ENCODE measurements at regions not wholly inside any gene's neighbourhood (a gene's known extent, or its start where the extent isn't known, plus 50 kb on each side); places are given as distances from the start of the nearest gene placed in this dataset.
A peak's percentile ranks its signal among the peaks of the same experiment; 100 is the strongest.
"Not testable (repeated sequence)": the region's sequence is repeated elsewhere in the genome, so short reads cannot be mapped to it uniquely, and the experiment has no call there.

DNA sequence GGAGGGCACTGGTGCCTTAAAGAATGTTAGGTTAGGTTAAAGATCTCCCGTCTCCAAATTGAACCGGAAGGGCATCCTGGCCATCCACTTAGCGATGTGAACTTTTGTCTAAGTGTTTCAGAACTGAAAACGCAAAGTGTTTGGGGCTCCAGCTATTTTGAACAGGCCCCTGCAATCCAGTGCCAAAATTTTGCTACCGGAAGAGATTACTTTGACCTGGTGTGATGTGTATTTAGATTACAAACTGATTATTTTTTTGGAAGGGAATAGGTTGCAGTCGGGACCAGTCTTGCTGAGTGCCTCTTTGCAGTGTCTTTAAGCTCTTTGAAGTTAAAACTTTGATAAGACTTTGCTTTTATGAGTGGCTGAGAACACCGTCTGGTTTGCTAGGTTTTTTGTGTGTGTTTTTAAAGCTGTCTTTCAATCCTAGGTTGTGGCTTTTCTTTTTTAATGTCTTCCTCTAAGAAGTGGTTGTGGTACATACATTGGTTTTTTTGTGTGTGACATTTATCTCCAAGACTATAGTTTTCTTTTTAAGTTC is 179.6 kb downstream of the OR4M2 start:
- H3K4me1 Mint-ChIP-seq (ENCODE audit: low read depth), result peaks cover 22% of the 10 kb centered on the region
- H3K36me3 Mint-ChIP-seq, result no peaks in the 10 kb centered on the region
- H3K4me3 Mint-ChIP-seq, result no peak overlapping the region
- no peaks in the 10 kb centered on the region for H3K9me3 Mint-ChIP-seq
- peak overlapping the region; percentile 69 for H3K27ac Mint-ChIP-seq
- intact Hi-C loops (cut with micrococcal nuclease), result no loop called here
- ChIA-PET POLR2A (no interaction called here), CTCF (interaction anchor here (1.3 kb wide), 1 partner anchor 1904 kb away, joined by 3 read pairs; no protein-coding TSS in a partner anchor)
- DNase-seq, result no peak
- H3K27me3 Mint-ChIP-seq, result no peaks in the 10 kb centered on the region

GRCh38 chr15:22262613-22263020 is 182.3 kb downstream of the OR4M2 start:
- POLR2A ChIA-PET, result no interaction called here
- CTCF ChIA-PET, result no interaction called here
- Mint-ChIP-seq H3K27ac (no peak overlapping the region), H3K36me3 (no peaks in the 10 kb centered on the region), H3K4me1 (ENCODE audit: low read depth) (peaks cover 21% of the 10 kb centered on the region), H3K4me3 (no peak overlapping the region), H3K9me3 (no peaks in the 10 kb centered on the region), H3K27me3 (no peaks in the 10 kb centered on the region)
- DNase-seq, result peak; percentile 64
- intact Hi-C loops (cut with micrococcal nuclease), result no loop called here

DNA sequence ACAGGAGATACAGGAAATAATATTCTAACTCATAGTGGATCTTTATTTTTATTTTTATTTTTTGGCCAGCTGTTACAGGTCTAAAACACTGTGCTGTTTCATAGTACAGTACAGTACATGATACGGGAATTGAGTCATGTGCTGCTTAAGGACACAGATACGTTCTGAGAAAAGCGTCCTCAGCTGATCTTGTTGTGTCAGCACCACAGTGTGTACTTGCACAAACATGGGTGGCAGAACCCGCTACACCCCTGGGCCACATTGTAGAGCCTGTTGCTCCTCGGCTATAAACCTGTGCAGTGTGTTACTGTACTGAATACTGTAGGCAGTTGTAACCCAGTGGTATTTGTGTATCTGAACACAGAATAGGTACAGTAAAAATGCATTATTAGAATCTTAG is 183.4 kb downstream of the OR4M2 start:
- Mint-ChIP-seq H3K27ac (no peak overlapping the region), H3K4me3 (no peak overlapping the region), H3K9me3 (no peaks in the 10 kb centered on the region), H3K27me3 (no peaks in the 10 kb centered on the region), H3K36me3 (no peaks in the 10 kb centered on the region), H3K4me1 (ENCODE audit: low read depth) (peaks cover 21% of the 10 kb centered on the region)
- ChIA-PET CTCF (interaction anchor here (1.1 to 1.8 kb wide), 2 partner anchors 39 to 1908 kb away, joined by 3 to 6 read pairs; no protein-coding TSS in a partner anchor), POLR2A (no interaction called here)
- intact Hi-C loops (cut with micrococcal nuclease), result loop anchor here (1.0 to 2.0 kb wide), 2 partner anchors 9 to 19 kb away; no protein-coding TSS in a partner anchor
- peak; percentile 45 for DNase-seq

DNA sequence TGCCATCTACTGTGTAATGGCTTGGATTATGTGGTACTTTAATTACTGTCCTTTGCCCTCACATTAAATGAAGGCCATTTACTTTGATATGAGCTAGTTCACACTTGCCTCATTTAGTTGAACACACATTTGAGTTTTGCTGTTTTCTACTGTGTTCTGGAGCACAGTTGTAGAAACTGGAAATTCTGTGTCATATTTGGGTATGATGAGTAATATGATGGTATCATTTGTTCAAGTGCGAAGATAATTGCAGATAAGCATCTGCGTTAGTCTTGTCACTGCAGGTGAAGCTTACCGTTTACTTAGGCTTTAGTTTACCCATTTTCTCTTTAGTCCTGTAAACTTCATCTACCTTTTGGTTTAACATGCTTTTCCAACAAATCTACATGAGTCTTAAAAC is 183.9 kb downstream of the OR4M2 start:
- CTCF ChIA-PET, result interaction anchor here (1.1 to 1.8 kb wide), 2 partner anchors 40 to 1908 kb away, joined by 3 to 6 read pairs; no protein-coding TSS in a partner anchor
- intact Hi-C loops (cut with micrococcal nuclease), result loop anchor here (1.0 to 2.0 kb wide), 2 partner anchors 10 to 19 kb away; no protein-coding TSS in a partner anchor
- POLR2A ChIA-PET, result not testable (repeated sequence)

DNA sequence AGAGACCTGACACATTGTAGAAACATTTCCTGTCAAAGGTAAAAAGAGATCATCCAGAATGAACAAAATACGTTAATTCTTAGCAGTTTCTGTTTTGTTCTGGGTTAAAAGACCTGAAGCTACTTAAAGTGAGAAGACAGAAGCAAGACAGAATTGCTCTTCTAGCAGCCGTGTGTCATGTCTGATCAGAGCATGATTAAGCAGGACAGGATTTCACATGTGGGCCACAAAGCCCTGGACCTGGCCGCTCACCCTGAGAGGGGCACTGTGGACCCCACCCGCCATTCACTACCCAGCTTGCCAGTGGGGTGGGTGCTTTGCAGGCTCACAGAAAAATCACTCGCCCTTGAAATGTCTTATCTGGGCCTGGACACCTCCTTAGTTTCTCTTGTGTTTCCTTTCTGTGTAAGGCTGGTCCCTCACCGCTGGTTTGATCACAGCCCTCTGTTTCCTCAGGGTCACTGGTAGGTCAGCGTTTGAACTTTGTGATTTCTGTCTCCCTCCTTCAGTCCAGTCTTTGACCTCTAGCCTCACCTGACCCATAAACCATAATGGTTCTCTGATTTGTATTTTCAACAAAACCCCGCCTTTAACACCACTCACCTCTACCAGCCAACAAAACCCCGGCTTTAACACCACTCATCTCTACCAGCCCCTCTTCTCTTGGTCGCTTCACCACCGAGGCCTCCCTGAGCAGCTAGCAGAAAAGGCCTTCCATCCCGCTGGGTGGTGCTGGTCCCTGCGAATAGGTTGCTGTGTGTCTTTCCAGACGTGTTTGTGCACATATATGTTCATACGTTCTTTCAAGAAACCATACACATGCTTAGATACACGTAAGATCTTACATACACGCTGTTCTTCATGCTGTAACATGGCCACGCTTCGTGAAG is 185.0 kb downstream of the OR4M2 start:
- POLR2A ChIA-PET, result no interaction called here
- Mint-ChIP-seq H3K4me3 (no peak overlapping the region), H3K36me3 (no peaks in the 10 kb centered on the region), H3K27ac (no peak overlapping the region), H3K4me1 (ENCODE audit: low read depth) (peaks cover 11% of the 10 kb centered on the region), H3K9me3 (no peaks in the 10 kb centered on the region), H3K27me3 (no peaks in the 10 kb centered on the region)
- CTCF ChIA-PET, result interaction anchor here (1.8 kb wide), 1 partner anchor 1909 kb away, joined by 6 read pairs; no protein-coding TSS in a partner anchor
- intact Hi-C loops (cut with micrococcal nuclease), result loop anchor here (2.0 kb wide), 1 partner anchor 18 kb away; no protein-coding TSS in a partner anchor
- peak; percentile 50 for DNase-seq

More for the DNA sequence above, 183.9 kb downstream of the OR4M2 start:
- not testable (repeated sequence) for H3K27ac Mint-ChIP-seq, H3K4me3 Mint-ChIP-seq, H3K27me3 Mint-ChIP-seq, H3K36me3 Mint-ChIP-seq, DNase-seq, H3K9me3 Mint-ChIP-seq
- peaks cover 21% of the 10 kb centered on the region for H3K4me1 Mint-ChIP-seq (ENCODE audit: low read depth)

DNA sequence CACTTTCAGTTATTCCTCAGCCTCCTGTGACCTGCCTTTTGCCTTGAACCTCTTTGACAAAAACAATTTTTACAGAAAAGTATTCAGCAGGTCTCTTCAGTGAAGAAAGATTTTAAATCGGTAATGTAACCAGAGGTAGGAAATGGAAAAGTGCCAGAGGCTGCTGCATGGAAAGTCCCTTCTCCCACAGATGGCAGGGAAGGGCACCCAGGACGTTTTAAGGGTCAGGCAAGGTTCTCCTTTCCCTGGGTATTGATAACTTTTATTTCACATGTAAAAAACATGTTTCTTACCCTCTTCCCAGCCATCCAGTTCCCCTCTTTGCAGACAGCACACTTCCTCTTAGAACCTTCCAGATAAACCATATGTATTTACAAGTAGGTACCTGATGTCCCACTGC is 185.6 kb downstream of the OR4M2 start:
- Mint-ChIP-seq H3K27ac (no peak overlapping the region), H3K4me3 (no peak overlapping the region), H3K9me3 (no peaks in the 10 kb centered on the region), H3K4me1 (ENCODE audit: low read depth) (peaks cover 5% of the 10 kb centered on the region), H3K27me3 (no peaks in the 10 kb centered on the region), H3K36me3 (no peaks in the 10 kb centered on the region)
- ChIA-PET CTCF (no interaction called here), POLR2A (no interaction called here)
- intact Hi-C loops (cut with micrococcal nuclease), result loop anchor here (2.0 kb wide), 1 partner anchor 17 kb away; no protein-coding TSS in a partner anchor
- DNase-seq, result no peak

DNA sequence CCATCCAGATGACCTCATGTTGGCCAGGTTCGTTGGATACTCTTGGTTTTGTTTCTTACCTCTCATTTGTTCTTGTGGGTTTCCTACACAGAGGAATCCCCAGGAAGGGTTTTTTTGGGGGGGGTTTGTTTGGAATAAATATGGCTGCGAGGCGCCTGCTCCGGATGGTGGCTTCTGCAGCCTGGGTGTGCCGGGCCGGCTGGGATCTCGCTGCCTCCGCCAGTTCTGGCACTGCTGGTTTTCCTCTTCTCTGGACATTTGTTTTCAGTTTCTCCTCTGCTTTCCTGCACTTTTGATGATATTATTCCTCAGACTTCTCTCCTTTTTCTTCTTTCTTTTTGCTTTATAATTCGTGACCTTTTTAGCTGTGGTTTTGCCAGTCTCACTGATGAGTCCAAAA is 187.4 kb downstream of the OR4M2 start:
- no peak for DNase-seq
- Mint-ChIP-seq H3K27ac (no peak overlapping the region), H3K27me3 (no peaks in the 10 kb centered on the region), H3K36me3 (no peaks in the 10 kb centered on the region), H3K9me3 (no peaks in the 10 kb centered on the region), H3K4me3 (no peak overlapping the region), H3K4me1 (ENCODE audit: low read depth) (no peaks in the 10 kb centered on the region)
- POLR2A ChIA-PET, result no interaction called here
- intact Hi-C loops (cut with micrococcal nuclease), result no loop called here
- CTCF ChIA-PET, result no interaction called here

DNA sequence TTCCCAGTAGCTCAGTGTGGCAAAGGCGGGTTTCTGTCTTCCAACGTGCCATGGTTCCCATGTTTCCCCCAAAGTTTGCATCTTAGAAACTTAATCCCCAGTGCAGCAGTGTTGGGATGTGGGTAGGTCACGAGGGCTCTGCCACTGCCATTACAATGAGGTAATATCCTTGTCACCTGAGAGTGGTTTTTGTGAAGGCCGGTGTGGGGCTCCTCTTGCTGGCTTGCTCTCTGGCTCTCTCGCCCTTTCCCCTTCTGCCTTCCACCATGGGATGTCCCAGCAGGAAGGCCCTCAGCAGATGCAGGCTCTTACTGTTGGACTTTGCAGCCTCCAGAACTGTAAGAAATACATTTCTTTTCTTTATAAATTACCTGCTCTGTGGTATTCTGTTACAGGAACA is 187.9 kb downstream of the OR4M2 start:
- H3K27ac Mint-ChIP-seq; CTCF ChIA-PET; H3K4me3 Mint-ChIP-seq; DNase-seq; H3K9me3 Mint-ChIP-seq; H3K36me3 Mint-ChIP-seq; intact Hi-C loops (cut with micrococcal nuclease); H3K27me3 Mint-ChIP-seq; POLR2A ChIA-PET; H3K4me1 Mint-ChIP-seq (ENCODE audit: low read depth): not testable (repeated sequence)

GRCh38 chr15:22268654-22269053 is 188.3 kb downstream of the OR4M2 start:
- H3K27me3 Mint-ChIP-seq; H3K4me1 Mint-ChIP-seq (ENCODE audit: low read depth); H3K4me3 Mint-ChIP-seq; H3K27ac Mint-ChIP-seq; H3K36me3 Mint-ChIP-seq; CTCF ChIA-PET; H3K9me3 Mint-ChIP-seq; intact Hi-C loops (cut with micrococcal nuclease); DNase-seq; POLR2A ChIA-PET: not testable (repeated sequence)

- H3K4me3 Mint-ChIP-seq; H3K9me3 Mint-ChIP-seq; POLR2A ChIA-PET; intact Hi-C loops (cut with micrococcal nuclease); DNase-seq; H3K36me3 Mint-ChIP-seq; H3K4me1 Mint-ChIP-seq (ENCODE audit: low read depth); H3K27me3 Mint-ChIP-seq; CTCF ChIA-PET; H3K27ac Mint-ChIP-seq: not testable (repeated sequence)
These were observed 186.2 kb upstream of the GOLGA6L22 start for GRCh38 chr15:22272286-22273160.

DNA sequence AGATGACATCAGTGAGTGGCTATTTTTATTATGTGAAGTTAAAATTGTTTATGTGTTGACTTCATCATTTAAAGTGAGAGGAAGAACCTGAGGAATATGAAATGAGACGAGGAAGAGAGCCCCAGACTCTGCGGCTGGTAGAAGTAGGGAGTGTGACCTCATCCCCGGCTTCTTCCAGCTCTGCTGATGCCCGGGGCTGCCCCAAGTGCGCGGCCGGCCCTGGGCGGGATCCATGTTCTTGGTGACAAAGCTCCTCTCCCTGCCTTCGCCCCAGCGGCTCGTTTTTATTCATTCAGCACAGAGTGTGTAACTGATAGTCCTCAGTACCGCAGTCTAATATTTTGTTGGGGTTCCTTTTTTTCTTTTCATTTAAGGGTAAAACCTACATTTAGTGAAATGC is 185.5 kb upstream of the GOLGA6L22 start:
- H3K36me3 Mint-ChIP-seq; CTCF ChIA-PET; H3K9me3 Mint-ChIP-seq; DNase-seq; H3K4me3 Mint-ChIP-seq; POLR2A ChIA-PET; H3K27ac Mint-ChIP-seq; H3K27me3 Mint-ChIP-seq; intact Hi-C loops (cut with micrococcal nuclease); H3K4me1 Mint-ChIP-seq (ENCODE audit: low read depth): not testable (repeated sequence)

DNA sequence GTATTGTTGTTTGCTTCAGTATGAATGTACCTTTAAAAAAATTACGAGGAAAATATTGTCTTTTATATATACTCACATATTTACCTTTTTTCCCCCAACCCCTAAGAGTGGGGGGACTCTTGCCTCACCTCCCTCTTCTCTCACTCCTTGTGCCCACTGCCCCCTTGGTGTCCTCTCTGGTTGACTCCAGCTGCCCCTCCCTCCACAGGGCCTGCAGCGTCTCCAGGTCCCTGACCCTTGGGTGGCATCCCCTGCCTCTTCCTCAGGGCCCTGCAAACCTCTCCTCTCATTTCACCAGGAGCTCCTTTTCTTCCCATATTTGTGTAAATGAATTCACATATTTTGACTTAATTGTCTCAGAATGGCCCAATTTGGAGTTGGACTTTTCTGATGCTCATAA is 184.3 kb upstream of the GOLGA6L22 start:
- H3K36me3 Mint-ChIP-seq; intact Hi-C loops (cut with micrococcal nuclease); CTCF ChIA-PET; H3K9me3 Mint-ChIP-seq; H3K4me1 Mint-ChIP-seq (ENCODE audit: low read depth); H3K27me3 Mint-ChIP-seq; H3K4me3 Mint-ChIP-seq; POLR2A ChIA-PET; DNase-seq; H3K27ac Mint-ChIP-seq: not testable (repeated sequence)
